Adrenal gland (tissue), 9 donors: ENCODE measurements at regions not wholly inside any gene's neighbourhood (a gene's known extent, or its start where the extent isn't known, plus 50 kb on each side); places are given as distances from the start of the nearest gene placed in this dataset.

Experiments used
- DNase-seq, 7 donors: peaks; one replicate each; pipeline ENCODE4 v3.0.0-alpha.2; 2019 to 2020
- H3K27ac ChIP-seq, 5 donors: fragments of 200-600 bp; sonication (generic) in 4 of 5; 1 replicate in 3 of 5; 2 replicates in 2 of 5; pipeline versions ENCODE4 v1.5.1 to v1.8.0; 2016 to 2020; ENCODE audit warnings: mild to moderate bottlenecking in 1 of 5
- H3K27me3 ChIP-seq: fragments of 200-600 bp; 2 replicates; pipeline ENCODE4 v1.8.0; 2021
- H3K36me3 ChIP-seq, 2 donors: fragments of 200-600 bp; replicated peaks in 1 of 2; 1 replicate in 1 of 2; 2 replicates in 1 of 2; pipeline versions ENCODE4 v1.5.1 to v1.8.0; 2018 to 2022
- H3K4me1 ChIP-seq, 2 donors: fragments of 200-600 bp; replicated peaks in 1 of 2; 1 replicate in 1 of 2; 2 replicates in 1 of 2; pipeline versions ENCODE4 v1.5.1 to v1.8.0; 2018 to 2021
- H3K4me3 ChIP-seq, 4 donors: fragments of 200-600 bp; sonication (generic) in 3 of 4; one replicate each; pipeline ENCODE4 v1.5.1; 2016 to 2018
- H3K9me3 ChIP-seq, 3 donors: fragments of 200-600 bp; sonication (generic) in 1 of 3; replicated peaks in 1 of 3; 1 replicate in 2 of 3; 2 replicates in 1 of 3; pipeline versions ENCODE4 v1.5.1 to v1.8.0; 2016 to 2021
- CTCF ChIP-seq, 6 experiments: fragments of 450-650 bp in 4 of 6; fragments of 200-600 bp in 2 of 6; sonication (generic) in 1 of 6; IDR thresholded peaks; 1 replicate in 5 of 6; 2 replicates in 1 of 6; pipeline versions ENCODE4 v1.5.1 to v1.8.0; 2016 to 2021; ENCODE audit warnings: antibody characterized with exemption in 6 of 6, mild to moderate bottlenecking in 2 of 6, moderate library complexity in 1 of 6
- POLR2A ChIP-seq, 2 donors: fragments of 450-650 bp; IDR thresholded peaks; one replicate each; pipeline ENCODE4 v1.6.1; 2017; ENCODE audit warnings: antibody characterized with exemption in 2 of 2, mild to moderate bottlenecking in 2 of 2, moderate library complexity in 1 of 2
- WGBS, 4 donors: extraction: QIAGEN DNeasy Blood & Tissue Kit in 2 of 4; methylation state at CpG; one replicate each; pipeline versions ENCODE4 v1.1.5 to v1.1.7; 2013 to 2017; 5-methylcytosine and 5-hydroxymethylcytosine counted together
- intact Hi-C, 2 donors: fragments of 100-400 bp; cut with DNase I; formaldehyde crosslinking; loops; one replicate each; pipeline versions ENCODE4 v1.14.1 to v1.15.0; 2022 to 2023
- donor health status: healthy with polysubstance abuse.
- donor health status: Bipolar disorder and iron deficiency.
- donor health status: DM: yes; HTN: yes; CAD: no.
- donor health status: DM: no; HTN: no; CAD: no.
- donor health status: DM: no; HTN: no; CAD: no.

- no peak for TF ChIP-seq POLR2A (IDR thresholded peaks at IDR 0.05)
- TF ChIP-seq CTCF (IDR thresholded peaks at IDR 0.05): no peak
- 67 to 86% (median 81%) methylated on average over 1 of the region's 1 CpG for WGBS, 4 donors
- no peaks in the 10 kb centered on the region for H3K4me1 ChIP-seq
- no peak overlapping the region for H3K27ac ChIP-seq
- H3K4me3 ChIP-seq: no peak overlapping the region
- intact Hi-C loops: no loop called here
- no peak for DNase-seq
- H3K27me3 ChIP-seq: no peaks in the 10 kb centered on the region
- no peaks in the 10 kb centered on the region for H3K36me3 ChIP-seq
- no peaks in the 10 kb centered on the region for H3K9me3 ChIP-seq
These were observed 322.9 kb downstream of the ANKRD50 start for GRCh38 chr4:124389591-124389990.

- H3K4me1 ChIP-seq: no peaks in the 10 kb centered on the region
- H3K27ac ChIP-seq: no peak overlapping the region
- no peaks in the 10 kb centered on the region for H3K9me3 ChIP-seq
- no peak for DNase-seq
- WGBS, 4 donors: 78 to 86% (median 81%) methylated on average over 4 of the region's 4 CpGs
- H3K4me3 ChIP-seq: no peak overlapping the region
- TF ChIP-seq CTCF (IDR thresholded peaks at IDR 0.05) (no peak), POLR2A (IDR thresholded peaks at IDR 0.05) (no peak)
- intact Hi-C loops: no loop called here
- H3K27me3 ChIP-seq: no peaks in the 10 kb centered on the region
- H3K36me3 ChIP-seq: no peaks in the 10 kb centered on the region
These were observed 321.7 kb downstream of the ANKRD50 start for GRCh38 chr4:124390861-124391260.

GRCh38 chr4:124396333-124396732 is 316.2 kb downstream of the ANKRD50 start:
- no peaks in the 10 kb centered on the region for H3K9me3 ChIP-seq
- DNase-seq: no peak
- no peaks in the 10 kb centered on the region for H3K27me3 ChIP-seq
- no peaks in the 10 kb centered on the region for H3K36me3 ChIP-seq
- H3K4me1 ChIP-seq: no peaks in the 10 kb centered on the region
- H3K4me3 ChIP-seq: no peak overlapping the region
- WGBS, 4 donors: 82 to 91% (median 88%) methylated on average over 3 of the region's 3 CpGs
- intact Hi-C loops: no loop called here
- TF ChIP-seq POLR2A (IDR thresholded peaks at IDR 0.05) (no peak), CTCF (IDR thresholded peaks at IDR 0.05) (no peak)
- H3K27ac ChIP-seq: no peak overlapping the region

GRCh38 chr4:124401606-124402005 is 310.9 kb downstream of the ANKRD50 start:
- intact Hi-C loops: no loop called here
- Histone ChIP-seq H3K9me3 (peaks cover 0 to 5% (median 0%) of the 10 kb centered on the region in 3 donors), H3K27me3 (no peaks in the 10 kb centered on the region), H3K36me3 (no peaks in the 10 kb centered on the region), H3K4me3 (no peak overlapping the region), H3K27ac (no peak overlapping the region), H3K4me1 (no peaks in the 10 kb centered on the region)
- WGBS, 4 donors: 43 to 59% (median 48%) methylated on average over 3 of the region's 3 CpGs
- peak in 2 of 7 donors; percentile 8 to 16 for DNase-seq
- TF ChIP-seq CTCF (IDR thresholded peaks at IDR 0.05) (no peak), POLR2A (IDR thresholded peaks at IDR 0.05) (no peak)
